Sigmoid colon (tissue), 4 donors: ENCODE measurements at regions not wholly inside any gene's neighbourhood (a gene's known extent, or its start where the extent isn't known, plus 50 kb on each side); places are given as distances from the start of the nearest gene placed in this dataset.

ENCODE experiments used
- CTCF ChIP-seq, 4 experiments: fragments of 450-650 bp in 3 of 4; fragments of 200-600 bp in 1 of 4; IDR thresholded peaks; one replicate each; pipeline ENCODE4 v1.5.1; 2016 to 2019; ENCODE audit warnings: antibody characterized with exemption in 4 of 4, mild to moderate bottlenecking in 3 of 4, moderate library complexity in 2 of 4
- EP300 ChIP-seq, 4 donors: sonication (generic); formaldehyde crosslinking; IDR thresholded peaks; one replicate each; pipeline ENCODE4 v1.6.1; 2017; ENCODE audit warnings: antibody characterized with exemption in 4 of 4

GRCh38 chr12:126055521-126055920, 990.3 kb downstream of the AACS start:
- TF ChIP-seq CTCF (IDR thresholded peaks at IDR 0.05) (no peak), EP300 (IDR thresholded peaks at IDR 0.05) (no peak)
